Sigmoid colon (tissue), 4 donors: ENCODE measurements at regions not wholly inside any gene's neighbourhood (a gene's known extent, or its start where the extent isn't known, plus 50 kb on each side); places are given as distances from the start of the nearest gene placed in this dataset.

Experiments used
- CTCF ChIP-seq, 4 experiments: fragments of 450-650 bp in 3 of 4; fragments of 200-600 bp in 1 of 4; IDR thresholded peaks; one replicate each; pipeline ENCODE4 v1.5.1; 2016 to 2019; ENCODE audit warnings: antibody characterized with exemption in 4 of 4, mild to moderate bottlenecking in 3 of 4, moderate library complexity in 2 of 4
- EP300 ChIP-seq, 4 donors: sonication (generic); formaldehyde crosslinking; IDR thresholded peaks; one replicate each; pipeline ENCODE4 v1.6.1; 2017; ENCODE audit warnings: antibody characterized with exemption in 4 of 4
- POLR2A ChIP-seq, 2 donors: fragments of 450-650 bp; IDR thresholded peaks; one replicate each; pipeline ENCODE4 v1.6.1; 2016; ENCODE audit warnings: antibody characterized with exemption in 2 of 2, mild to moderate bottlenecking in 2 of 2, moderate library complexity in 2 of 2
- POLR2AphosphoS5 ChIP-seq, 4 donors: sonication (generic); formaldehyde crosslinking; IDR thresholded peaks; one replicate each; pipeline ENCODE4 v1.6.1; 2017; ENCODE audit warnings: antibody characterized with exemption in 4 of 4

GRCh38 chr7:85475476-85475875 lies 288.6 kb upstream of the SEMA3D start:
- no peak for TF ChIP-seq CTCF (IDR thresholded peaks at IDR 0.05)
- no peak for TF ChIP-seq POLR2A (IDR thresholded peaks at IDR 0.05)
- no peak for TF ChIP-seq POLR2AphosphoS5 (IDR thresholded peaks at IDR 0.05)
- TF ChIP-seq EP300 (IDR thresholded peaks at IDR 0.05), result no peak
